Esophagus muscularis mucosa (tissue), 3 donors: ENCODE measurements at regions not wholly inside any gene's neighbourhood (a gene's known extent, or its start where the extent isn't known, plus 50 kb on each side); places are given as distances from the start of the nearest gene placed in this dataset.

ENCODE experiments used
- POLR2AphosphoS5 ChIP-seq, 2 donors: sonication (generic); formaldehyde crosslinking; IDR thresholded peaks; one replicate each; pipeline ENCODE4 v1.6.1; 2017; ENCODE audit warnings: antibody characterized with exemption in 2 of 2
- TF ChIP-seq, protein P1 (sequence below), 3 experiments: fragments of 200-600 bp in 2 of 3; fragments of 450-650 bp in 1 of 3; sonication (generic) in 2 of 3; IDR thresholded peaks; one replicate each; pipeline ENCODE4 v1.5.1; 2017 to 2019; ENCODE audit warnings: antibody characterized with exemption in 3 of 3, mild to moderate bottlenecking in 2 of 3, moderate library complexity in 1 of 3

DNA sequence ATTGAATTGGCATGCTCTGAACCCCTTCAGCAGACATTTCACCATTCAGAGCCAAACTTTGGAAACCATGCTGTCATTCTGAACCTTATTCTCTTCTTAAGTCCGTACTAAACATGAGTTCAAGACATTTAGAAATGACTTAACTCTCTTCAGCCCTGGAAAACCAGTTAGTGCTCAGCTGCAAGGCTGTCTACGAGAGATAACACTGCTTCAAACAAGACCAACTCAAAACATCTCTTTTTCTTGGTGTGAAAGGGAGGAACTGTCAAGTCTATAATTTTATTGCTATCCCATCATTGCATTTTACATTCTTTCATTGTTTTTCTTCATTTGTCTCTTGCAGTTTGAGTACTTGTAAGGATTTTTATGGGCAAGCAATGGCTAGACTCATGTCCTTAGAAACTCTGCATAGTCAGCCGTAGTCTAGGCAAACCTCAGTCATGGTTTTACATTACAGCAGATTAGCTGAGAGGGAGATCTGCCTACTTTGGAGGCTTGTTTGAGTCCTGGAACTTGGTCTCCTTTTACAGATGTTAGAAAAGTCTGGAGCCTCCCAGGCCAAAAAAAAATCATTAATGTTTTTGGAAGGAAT, 120.6 kb upstream of the JADE1 start:
- TF ChIP-seq, protein P1, sequence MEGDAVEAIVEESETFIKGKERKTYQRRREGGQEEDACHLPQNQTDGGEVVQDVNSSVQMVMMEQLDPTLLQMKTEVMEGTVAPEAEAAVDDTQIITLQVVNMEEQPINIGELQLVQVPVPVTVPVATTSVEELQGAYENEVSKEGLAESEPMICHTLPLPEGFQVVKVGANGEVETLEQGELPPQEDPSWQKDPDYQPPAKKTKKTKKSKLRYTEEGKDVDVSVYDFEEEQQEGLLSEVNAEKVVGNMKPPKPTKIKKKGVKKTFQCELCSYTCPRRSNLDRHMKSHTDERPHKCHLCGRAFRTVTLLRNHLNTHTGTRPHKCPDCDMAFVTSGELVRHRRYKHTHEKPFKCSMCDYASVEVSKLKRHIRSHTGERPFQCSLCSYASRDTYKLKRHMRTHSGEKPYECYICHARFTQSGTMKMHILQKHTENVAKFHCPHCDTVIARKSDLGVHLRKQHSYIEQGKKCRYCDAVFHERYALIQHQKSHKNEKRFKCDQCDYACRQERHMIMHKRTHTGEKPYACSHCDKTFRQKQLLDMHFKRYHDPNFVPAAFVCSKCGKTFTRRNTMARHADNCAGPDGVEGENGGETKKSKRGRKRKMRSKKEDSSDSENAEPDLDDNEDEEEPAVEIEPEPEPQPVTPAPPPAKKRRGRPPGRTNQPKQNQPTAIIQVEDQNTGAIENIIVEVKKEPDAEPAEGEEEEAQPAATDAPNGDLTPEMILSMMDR (IDR thresholded peaks at IDR 0.05), result no peak
- TF ChIP-seq POLR2AphosphoS5 (IDR thresholded peaks at IDR 0.05), result no peak
